HUDEP-2 (cell line): ENCODE measurements at regions not wholly inside any gene's neighbourhood (a gene's known extent, or its start where the extent isn't known, plus 50 kb on each side); places are given as distances from the start of the nearest gene placed in this dataset.

Source experiments
- DNase-seq, 76 experiments: peaks; one replicate each; lab custom pipeline; 2025; ENCODE audit not compliant: unreplicated experiment in 76 of 76; lab: John Stamatoyannopoulos, UW

GRCh38 chr13:99620806-99621205, 119.5 kb downstream of the TM9SF2 start:
- no peak for DNase-seq

DNA sequence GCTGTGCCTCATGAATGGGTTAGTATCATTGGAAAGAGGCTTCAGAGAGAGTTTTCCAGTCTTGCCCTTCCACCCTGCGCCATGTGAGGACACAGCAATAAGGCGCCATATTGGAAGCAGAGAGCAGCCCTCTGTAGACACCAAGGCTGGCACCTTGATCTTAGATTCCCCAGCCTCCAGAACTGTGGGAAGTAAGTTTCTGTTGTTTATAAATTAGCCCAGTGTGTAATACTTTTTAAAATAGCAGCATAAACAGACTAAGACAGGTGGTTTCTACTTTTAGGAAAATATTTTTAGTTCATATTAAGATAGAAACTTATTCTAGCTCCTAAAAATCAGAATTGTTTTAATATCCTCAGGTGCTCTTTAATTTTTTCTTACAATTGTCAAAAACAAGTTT, 117.9 kb downstream of the TM9SF2 start:
- no peak for DNase-seq

DNA sequence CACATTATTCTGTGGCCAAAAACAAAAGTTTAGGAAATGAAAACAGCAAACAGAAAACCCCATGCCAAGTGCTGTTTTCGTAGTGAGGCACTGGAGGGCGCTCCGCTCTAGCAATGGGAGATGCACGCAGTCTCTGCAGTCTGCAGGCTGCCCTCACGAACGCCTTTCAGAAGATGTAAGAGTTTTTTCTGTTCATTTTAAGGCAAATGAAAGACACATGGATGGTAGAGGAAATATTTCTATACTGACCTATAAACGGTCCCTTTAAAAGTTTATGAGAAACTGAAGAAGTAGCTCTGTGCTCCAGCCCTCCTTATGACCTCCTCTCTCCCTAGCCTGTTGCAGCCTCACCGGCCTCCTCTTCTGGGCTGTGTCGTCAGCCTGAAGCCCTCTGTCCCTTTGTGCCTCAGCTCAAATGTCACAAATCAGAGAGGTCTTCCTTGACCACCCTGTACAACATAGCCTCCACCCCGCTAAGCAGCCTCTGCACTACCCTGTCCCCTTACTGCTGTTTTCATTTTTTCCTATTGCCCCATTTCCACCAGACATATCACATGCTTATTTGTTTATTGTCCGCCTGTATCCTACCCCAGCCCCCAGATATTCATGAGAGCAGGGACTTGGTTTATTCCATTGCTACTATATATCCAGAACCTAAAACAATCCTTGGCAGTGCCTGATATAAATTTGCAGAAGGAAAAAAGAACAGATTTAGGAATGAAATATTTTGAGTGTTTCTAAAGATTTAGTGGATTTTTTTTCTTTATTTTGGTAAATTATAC, 116.4 kb downstream of the TM9SF2 start:
- DNase-seq = peak in 20 of 76 experiments; percentile 2 to 59 (median 18)

DNA sequence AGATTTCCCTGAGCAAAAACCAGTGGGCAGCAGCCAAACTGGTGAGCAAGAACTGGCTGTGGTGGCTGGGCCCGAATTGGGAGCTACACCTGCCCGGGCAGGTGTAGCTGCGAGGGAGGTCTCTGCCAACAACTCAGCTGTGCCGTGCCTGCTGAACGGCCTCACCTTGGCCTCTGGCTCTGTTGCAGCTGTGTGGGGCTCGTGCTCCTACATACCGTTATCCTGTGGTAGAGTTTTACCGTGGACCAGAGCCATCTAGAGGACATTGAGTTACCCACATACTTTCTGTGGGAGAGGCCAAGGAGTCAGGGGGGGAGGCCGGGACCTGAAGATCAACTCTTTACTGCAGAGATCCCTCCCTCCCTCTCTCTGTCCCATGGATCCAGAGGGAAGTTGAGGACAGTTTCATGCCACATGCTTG, 113.2 kb downstream of the TM9SF2 start:
- DNase-seq = peak in 30 of 76 experiments; percentile 3 to 53 (median 20)
